ENCODE measurements at regions not wholly inside any gene's neighbourhood (a gene's known extent, or its start where the extent isn't known, plus 50 kb on each side); places are given as distances from the start of the nearest gene placed in this dataset.

GRCh38 chr1:101181930-101182329, 54.9 kb upstream of the S1PR1 start:
- in situ Hi-C loops (cut with MboI) = no loop called here

More at GRCh38 chr1:101181930-101182329, 54.9 kb upstream of the S1PR1 start:
- Histone ChIP-seq H3K27ac (ENCODE audit: control insufficient read depth, insufficient read depth) (no peak overlapping the region), H4K20me1 (ENCODE audit: control insufficient read depth, insufficient read depth) (no peaks in the 10 kb centered on the region), H3K4me3 (no peak overlapping the region), H3K9me3 (replicated peaks; ENCODE audit: control insufficient read depth, insufficient read depth, low read length) (no peaks in the 10 kb centered on the region), H3K36me3 (ENCODE audit: control insufficient read depth in 2 of 2, insufficient read depth in 2 of 2, low read length in 1 of 2) (no peaks in the 10 kb centered on the region), H3K9ac (ENCODE audit: control insufficient read depth, insufficient read depth, low read length) (no peak overlapping the region), H3K4me1 (ENCODE audit: control insufficient read depth, insufficient read depth, low read length) (peaks cover 16% of the 10 kb centered on the region), H2AFZ (ENCODE audit: control insufficient read depth, low read depth, low read length) (no peak overlapping the region), H3K4me2 (ENCODE audit: control insufficient read depth, insufficient read depth) (no peak overlapping the region), H3K27me3 (replicated peaks in 1 of 2; ENCODE audit: control insufficient read depth in 2 of 2, insufficient read depth in 2 of 2, low read length in 1 of 2) (no peaks in the 10 kb centered on the region), H3K79me2 (ENCODE audit: control insufficient read depth, insufficient read depth, low read length) (no peaks in the 10 kb centered on the region)
- ChIA-PET CTCF (interaction anchor here (0.9 kb wide), 1 partner anchor 261 kb away, joined by 3 read pairs; no protein-coding TSS in a partner anchor), RAD21 (ENCODE audit: unreplicated experiment) (no interaction called here), SMC1A (ENCODE audit: uncharacterized antibody, unreplicated experiment) (interaction anchor here (0.8 to 1.0 kb wide), 2 partner anchors 17 to 109 kb away, joined by 3 to 4 read pairs; no protein-coding TSS in a partner anchor), POLR2A (no interaction called here)
- intact Hi-C loops (cut with micrococcal nuclease; ENCODE audit: unreplicated experiment) = no loop called here
- DNase-seq (ENCODE audit: low read depth, low spot score) (no peak), FAIRE-seq (no peak), ATAC-seq (no peak)
- TF ChIP-seq RBBP5 (conservative IDR thresholded peaks at IDR 0.05) (no peak), NR2C1 (IDR thresholded peaks at IDR 0.05) (no peak), USF2 (IDR thresholded peaks at IDR 0.05; ENCODE audit: borderline replicate concordance, low read depth, low read length) (no peak), LARP7 (IDR thresholded peaks at IDR 0.05) (no peak), NBN (IDR thresholded peaks at IDR 0.05) (no peak), ESRRA (IDR thresholded peaks at IDR 0.05; ENCODE audit: low read length) (no peak), ATF7 (IDR thresholded peaks at IDR 0.05; ENCODE audit: low read depth) (no peak), CEBPZ (IDR thresholded peaks at IDR 0.05; ENCODE audit: low read depth, low read length) (no peak), IKZF1 (conservative IDR thresholded peaks at IDR 0.05) (no peak), ZNF687 (IDR thresholded peaks at IDR 0.05) (no peak), SIX5 (IDR thresholded peaks at IDR 0.05; ENCODE audit: low read depth, low read length, severe bottlenecking) (no peak), SPI1 (IDR thresholded peaks at IDR 0.05; ENCODE audit: borderline replicate concordance, insufficient read depth, low read depth, low read length) (no peak), BACH1 (IDR thresholded peaks at IDR 0.05; ENCODE audit: borderline replicate concordance) (no peak), IKZF2 (IDR thresholded peaks at IDR 0.05) (no peak), FOXM1 (IDR thresholded peaks at IDR 0.05; ENCODE audit: low read depth, low read length) (no peak), TCF7 (IDR thresholded peaks at IDR 0.05; ENCODE audit: borderline replicate concordance) (no peak)
- no TSS peak for BruUV-seq (replicated peaks)
- WGBS (ENCODE audit: insufficient coverage, insufficient replicate concordance, low lambda C conversion rate, missing lambda C conversion rate) = 67% methylated on average over 5 of the region's 5 CpGs
